GM12878 (cell line): ENCODE measurements at regions not wholly inside any gene's neighbourhood (a gene's known extent, or its start where the extent isn't known, plus 50 kb on each side); places are given as distances from the start of the nearest gene placed in this dataset.

Source experiments
- ATAC-seq: fragments of 200-7000 bp; cut with Tn5 transposase; 3 replicates; pipeline ENCODE4 v1.9.1; 2020; ENCODE audit warnings: mild to moderate bottlenecking, moderate library complexity
- BruUV-seq: library from RNA; stranded (reverse); fragments of 400-500 nt; replicated peaks from 2 replicates; lab custom pipeline; 2021; lab: Mats Ljungman, UMichigan
- CTCF ChIA-PET: fragments of 300-600 bp; sonication (Branson Sonifier 250); formaldehyde crosslinking; extraction: SDS; loops from one replicate; lab custom pipeline; 2021; ENCODE audit warnings: inconsistent platforms; lab: Yijun Ruan, JAX
- POLR2A ChIA-PET: fragments of 350-600 bp; formaldehyde crosslinking; extraction: SDS; loops from one replicate; lab custom pipeline; 2021; ENCODE audit warnings: inconsistent platforms; lab: Charles Lee
- RAD21 ChIA-PET: fragments of 300-600 bp; sonication (Branson Sonifier 250); formaldehyde crosslinking; loops from one replicate; lab custom pipeline; 2023; ENCODE audit warnings: antibody characterized with exemption; ENCODE audit not compliant: unreplicated experiment; lab: Charles Lee
- SMC1A ChIA-PET: fragments of 300-600 bp; sonication (Branson Sonifier 250); formaldehyde crosslinking; loops from one replicate; lab custom pipeline; 2023; ENCODE audit not compliant: unreplicated experiment, uncharacterized antibody; lab: Charles Lee
- DNase-seq: peaks from one replicate; pipeline ENCODE4 v3.0.0-alpha.2; 2011; ENCODE audit warnings: low read depth, low spot score
- FAIRE-seq: peaks from 3 replicates; lab custom pipeline; 2011; peaks lifted over from hg19 to GRCh38; lab: Jason Lieb, UNC
- H2AFZ ChIP-seq: 2 replicates; pipeline ENCODE4 v1.6.0; 2011; ENCODE audit warnings: low read depth, low read length, control low read depth; ENCODE audit not compliant: control insufficient read depth
- H3K27ac ChIP-seq: 2 replicates; pipeline ENCODE4 v1.5.1; 2011; ENCODE audit warnings: control low read depth; ENCODE audit not compliant: control insufficient read depth, insufficient read depth
- H3K27me3 ChIP-seq, 2 experiments: replicated peaks in 1 of 2; 2 replicates each; pipeline versions ENCODE4 v1.6.0 to v1.6.1; 2011; ENCODE audit warnings: low read length in 1 of 2; ENCODE audit not compliant: control insufficient read depth in 2 of 2, insufficient read depth in 2 of 2
- H3K36me3 ChIP-seq, 2 experiments: 2 replicates each; pipeline ENCODE4 v1.5.1; 2011; ENCODE audit warnings: low read length in 1 of 2; ENCODE audit not compliant: control insufficient read depth in 2 of 2, insufficient read depth in 2 of 2
- H3K4me1 ChIP-seq: 2 replicates; pipeline ENCODE4 v1.6.1; 2011; ENCODE audit warnings: mild to moderate bottlenecking, low read length, moderate library complexity, mixed read lengths; ENCODE audit not compliant: control insufficient read depth, insufficient read depth
- H3K4me2 ChIP-seq: 2 replicates; pipeline ENCODE4 v1.6.0; 2011; ENCODE audit warnings: control low read depth; ENCODE audit not compliant: control insufficient read depth, insufficient read depth
- H3K4me3 ChIP-seq: fragments of 200-600 bp; sonication (generic); 2 replicates; pipeline ENCODE4 v1.5.1; 2016
- H3K79me2 ChIP-seq: 2 replicates; pipeline ENCODE4 v1.6.0; 2011; ENCODE audit warnings: low read length; ENCODE audit not compliant: control insufficient read depth, insufficient read depth
- H3K9ac ChIP-seq: 2 replicates; pipeline ENCODE4 v1.8.0; 2011; ENCODE audit warnings: low read length, control low read depth, mixed read lengths; ENCODE audit not compliant: control insufficient read depth, insufficient read depth
- H3K9me3 ChIP-seq: replicated peaks from 3 replicates; pipeline ENCODE4 v1.5.1; 2011; ENCODE audit warnings: mild to moderate bottlenecking, low read length; ENCODE audit not compliant: control insufficient read depth, insufficient read depth
- H4K20me1 ChIP-seq: 2 replicates; pipeline ENCODE4 v1.6.0; 2011; ENCODE audit not compliant: control insufficient read depth, insufficient read depth
- E2F8 ChIP-seq: fragments of 450-650 bp; IDR thresholded peaks from 2 replicates; pipeline ENCODE4 v1.6.1; 2018; ENCODE audit warnings: mild to moderate bottlenecking, low read depth, moderate library complexity; ENCODE audit not compliant: partially characterized antibody
- E4F1 ChIP-seq: fragments of 450-650 bp; IDR thresholded peaks from 2 replicates; pipeline ENCODE4 v1.6.1; 2018; ENCODE audit warnings: borderline replicate concordance, mild to moderate bottlenecking; ENCODE audit not compliant: partially characterized antibody
- JUNB ChIP-seq: IDR thresholded peaks from 2 replicates; pipeline ENCODE4 v1.6.1; 2016; ENCODE audit warnings: antibody characterized with exemption, mild to moderate bottlenecking
- MEF2A ChIP-seq: IDR thresholded peaks from 2 replicates; pipeline ENCODE4 v1.6.1; 2011; ENCODE audit warnings: low read depth, mild to moderate bottlenecking, low read length, moderate library complexity; ENCODE audit not compliant: insufficient read depth
- RBBP5 ChIP-seq: fragments of 200-600 bp; sonication (generic); conservative IDR thresholded peaks from 2 replicates; pipeline ENCODE4 v1.6.1; 2016
- SMARCA5 ChIP-seq: fragments of 450-650 bp; IDR thresholded peaks from 2 replicates; pipeline ENCODE4 v1.6.1; 2017; ENCODE audit warnings: mild to moderate bottlenecking
- ZBTB33 ChIP-seq: fragments of 450-650 bp; IDR thresholded peaks from 2 replicates; pipeline ENCODE4 v1.6.1; 2017; ENCODE audit warnings: mild to moderate bottlenecking
- WGBS: methylation state at CpG from one replicate; pipeline ENCODE4 v1.1.6; 2016; ENCODE audit warnings: low lambda C conversion rate; ENCODE audit not compliant: insufficient replicate concordance, insufficient coverage; ENCODE audit errors: missing lambda C conversion rate; 5-methylcytosine and 5-hydroxymethylcytosine counted together
- in situ Hi-C: fragments of 300-500 bp; cut with MboI; formaldehyde crosslinking; loops from 9 replicates; pipeline ENCODE4 v1.14.3; 2018; ENCODE audit warnings: mixed read lengths
- intact Hi-C: fragments of 100-400 bp; cut with micrococcal nuclease; formaldehyde crosslinking; loops from one replicate; pipeline ENCODE4 v1.14.2; 2022; ENCODE audit not compliant: unreplicated experiment

GRCh38 chr1:232518349-232518748 lies 111.6 kb downstream of the SIPA1L2 start:
- no peak for FAIRE-seq
- CTCF ChIA-PET, result interaction anchor here (3.2 kb wide), 1 partner anchor 11 kb away, joined by 9 read pairs; no protein-coding TSS in a partner anchor
- RAD21 ChIA-PET, result no interaction called here

More at GRCh38 chr1:232518349-232518748, 111.6 kb downstream of the SIPA1L2 start:
- H3K4me1 ChIP-seq, result no peaks in the 10 kb centered on the region
- in situ Hi-C loops, result no loop called here
- H3K4me2 ChIP-seq, result no peak overlapping the region
- no TSS peak for BruUV-seq
- DNase-seq, result no peak
- TF ChIP-seq ZBTB33, result no peak
- no peak for TF ChIP-seq E2F8
- no peak for TF ChIP-seq E4F1
- TF ChIP-seq SMARCA5, result no peak
- TF ChIP-seq JUNB, result no peak
- no peak for TF ChIP-seq MEF2A
- no peak for TF ChIP-seq RBBP5
- TF ChIP-seq, all 136 proteins: peak for 0
- no peak overlapping the region for H3K27ac ChIP-seq
- H3K27me3 ChIP-seq, result no peaks in the 10 kb centered on the region
- no peaks in the 10 kb centered on the region for H3K79me2 ChIP-seq
- H3K4me3 ChIP-seq, result no peak overlapping the region
- ChIA-PET SMC1A (interaction anchor here (0.9 kb wide), 1 partner anchor 9 kb away, joined by 3 read pairs; no protein-coding TSS in a partner anchor), POLR2A (no interaction called here)
- no peak for ATAC-seq
- 19% methylated on average over 5 of the region's 5 CpGs for WGBS
- no peaks in the 10 kb centered on the region for H3K36me3 ChIP-seq
- H2AFZ ChIP-seq, result no peak overlapping the region
- H3K9me3 ChIP-seq, result no peaks in the 10 kb centered on the region
- H4K20me1 ChIP-seq, result no peaks in the 10 kb centered on the region
- H3K9ac ChIP-seq, result no peak overlapping the region
- intact Hi-C loops, result no loop called here
